Activated CD8-positive, alpha-beta memory T cell treated with anti-CD3 and anti-CD28 coated beads, Interleukin-2, amount 50 U/mL, for 48 hours (primary cell): ENCODE measurements at regions not wholly inside any gene's neighbourhood (a gene's known extent, or its start where the extent isn't known, plus 50 kb on each side); places are given as distances from the start of the nearest gene placed in this dataset.

Experiments used
- DNase-seq: peaks from one replicate; pipeline ENCODE4 v3.0.0-alpha.2; 2020

- DNase-seq, result no peak
Measured at GRCh38 chr3:124588794-124589193, 141.5 kb upstream of the UMPS start.

- DNase-seq, result no peak
Measured at GRCh38 chr3:124591699-124592098, 138.6 kb upstream of the UMPS start.

GRCh38 chr3:124592658-124593441, 137.4 kb upstream of the UMPS start:
- no peak for DNase-seq

GRCh38 chr3:124593442-124593829, 136.8 kb upstream of the UMPS start:
- no peak for DNase-seq

- DNase-seq, result no peak
Measured at GRCh38 chr3:124594581-124594980, 135.7 kb upstream of the UMPS start.

GRCh38 chr3:124597273-124597672, 133.0 kb upstream of the UMPS start:
- no peak for DNase-seq

- no peak for DNase-seq
Measured at GRCh38 chr3:124597979-124598378, 132.3 kb upstream of the UMPS start.

GRCh38 chr3:124599147-124599765, 131.0 kb upstream of the UMPS start:
- no peak for DNase-seq

- DNase-seq, result no peak
Measured at GRCh38 chr3:124599779-124600693, 130.2 kb upstream of the UMPS start.

GRCh38 chr3:124600765-124601164, 129.5 kb upstream of the UMPS start:
- no peak for DNase-seq

- DNase-seq, result no peak
Measured at GRCh38 chr3:124601190-124601589, 129.1 kb upstream of the UMPS start.

- DNase-seq, result no peak
Measured at GRCh38 chr3:124602980-124603627, 127.1 kb upstream of the UMPS start.

GRCh38 chr3:124605781-124606579, 124.3 kb upstream of the UMPS start:
- DNase-seq, result no peak

GRCh38 chr3:124607163-124607562, 123.1 kb upstream of the UMPS start:
- no peak for DNase-seq

- DNase-seq, result no peak
Measured at GRCh38 chr3:124609402-124609801, 120.8 kb upstream of the UMPS start.

- no peak for DNase-seq
Measured at GRCh38 chr3:124610130-124610529, 120.1 kb upstream of the UMPS start.

GRCh38 chr3:124611520-124611919, 118.7 kb upstream of the UMPS start:
- no peak for DNase-seq

- DNase-seq, result no peak
Measured at GRCh38 chr3:124615896-124616543, 114.2 kb upstream of the UMPS start.

GRCh38 chr3:124617177-124617576, 113.1 kb upstream of the UMPS start:
- no peak for DNase-seq

- no peak for DNase-seq
Measured at GRCh38 chr3:124619887-124620599, 110.2 kb upstream of the UMPS start.

- no peak for DNase-seq
Measured at GRCh38 chr3:124620600-124621063, 109.6 kb upstream of the UMPS start.
